Occipital lobe (tissue), 1 donor: ENCODE measurements at regions not wholly inside any gene's neighbourhood (a gene's known extent, or its start where the extent isn't known, plus 50 kb on each side); places are given as distances from the start of the nearest gene placed in this dataset.

Source experiments
- DNase-seq: peaks from one replicate; lab custom pipeline; 2025; lab: John Stamatoyannopoulos, UW

DNA sequence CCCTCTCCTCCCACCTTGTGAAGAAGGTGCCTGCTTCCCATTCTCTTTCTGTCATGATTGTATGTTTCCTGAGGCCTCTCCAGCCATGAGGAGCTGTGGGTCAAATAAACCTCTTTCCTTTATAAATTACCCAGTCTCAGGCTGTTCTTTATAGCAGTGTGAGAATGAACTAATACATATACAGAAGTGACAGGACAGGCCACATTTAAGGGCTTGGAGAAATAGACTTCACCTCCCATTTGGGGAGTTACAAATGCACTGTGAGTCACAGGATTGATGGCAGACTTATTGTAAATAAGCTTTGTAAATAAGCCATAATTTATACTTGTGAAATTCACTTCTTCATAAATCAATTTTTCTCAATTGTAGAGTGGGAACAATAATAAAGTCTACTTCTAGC is 543.3 kb downstream of the LRRIQ3 start:
- no peak for DNase-seq

DNA sequence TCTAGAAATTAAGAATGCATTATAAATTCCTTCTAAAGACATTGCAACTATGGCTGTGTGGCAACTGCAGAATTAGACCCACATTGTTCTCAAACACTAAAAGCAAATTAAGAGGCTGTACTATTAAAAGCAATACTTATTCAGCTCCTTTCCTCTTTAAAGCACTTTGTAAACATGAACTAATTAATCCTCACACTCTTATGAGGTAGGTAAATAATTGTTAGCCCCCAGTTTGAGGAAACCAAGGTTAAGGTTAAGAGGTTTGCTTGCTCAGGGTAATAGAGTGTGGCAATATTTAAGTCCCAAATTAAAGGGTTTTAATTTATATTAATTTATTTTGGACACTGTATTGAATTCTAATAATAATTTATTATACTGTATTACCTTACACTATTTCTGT is 553.8 kb downstream of the LRRIQ3 start:
- no peak for DNase-seq

DNA sequence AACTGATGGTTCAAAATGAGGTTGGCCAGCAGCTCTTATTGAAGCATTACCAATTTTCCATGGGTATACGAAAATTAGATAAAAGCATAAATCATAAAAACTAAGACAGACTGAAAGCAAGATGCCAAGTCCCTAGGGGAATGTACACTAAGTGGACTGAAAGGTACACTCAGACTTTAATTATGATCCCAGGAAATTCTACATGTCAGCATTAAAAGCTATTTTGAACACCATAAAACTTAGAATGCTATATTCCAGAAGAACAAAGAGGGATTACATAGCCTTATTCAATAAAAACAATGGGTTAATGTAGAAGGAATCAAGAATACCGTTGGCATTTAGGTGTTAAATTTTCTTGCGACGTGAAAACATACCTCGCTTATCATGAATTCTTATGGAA is 558.5 kb downstream of the LRRIQ3 start:
- no peak for DNase-seq

DNA sequence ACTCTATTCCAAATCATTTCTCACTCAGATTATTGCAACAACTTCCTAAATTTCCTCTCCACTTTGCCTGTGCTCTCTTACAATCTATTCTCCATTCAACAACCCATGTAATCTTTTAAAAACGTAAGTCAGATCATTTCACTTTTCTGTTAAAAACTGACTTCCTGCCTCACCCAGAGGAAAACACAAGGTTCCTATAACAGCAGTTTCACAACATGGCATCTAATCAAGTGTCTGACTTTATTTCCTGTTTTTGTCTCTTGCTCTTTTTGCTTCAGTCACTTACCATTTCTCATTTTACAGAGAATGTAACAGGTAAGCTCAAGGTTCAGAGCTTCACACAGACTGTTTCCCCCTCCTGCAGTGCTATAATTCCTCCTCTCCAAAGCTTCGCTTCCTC is 560.7 kb downstream of the LRRIQ3 start:
- no peak for DNase-seq

DNA sequence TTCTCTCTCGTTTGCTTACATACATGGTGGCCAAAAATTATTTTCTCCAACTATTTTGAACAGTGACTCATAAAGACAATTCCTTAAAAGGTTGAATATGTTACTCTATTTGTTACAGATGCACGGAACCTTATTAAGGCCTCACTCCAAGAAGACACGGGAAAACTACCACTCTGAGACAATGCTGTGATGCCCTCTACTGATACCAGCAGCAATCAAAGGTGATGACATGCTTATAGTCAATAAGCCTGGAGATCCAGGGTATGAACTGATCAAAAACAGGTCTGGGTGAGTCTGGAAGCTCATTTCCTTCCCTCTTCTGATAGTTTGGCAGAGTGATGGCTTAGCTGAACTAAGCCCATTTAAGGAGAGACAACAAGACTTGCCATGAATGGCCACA is 563.0 kb downstream of the LRRIQ3 start:
- no peak for DNase-seq

DNA sequence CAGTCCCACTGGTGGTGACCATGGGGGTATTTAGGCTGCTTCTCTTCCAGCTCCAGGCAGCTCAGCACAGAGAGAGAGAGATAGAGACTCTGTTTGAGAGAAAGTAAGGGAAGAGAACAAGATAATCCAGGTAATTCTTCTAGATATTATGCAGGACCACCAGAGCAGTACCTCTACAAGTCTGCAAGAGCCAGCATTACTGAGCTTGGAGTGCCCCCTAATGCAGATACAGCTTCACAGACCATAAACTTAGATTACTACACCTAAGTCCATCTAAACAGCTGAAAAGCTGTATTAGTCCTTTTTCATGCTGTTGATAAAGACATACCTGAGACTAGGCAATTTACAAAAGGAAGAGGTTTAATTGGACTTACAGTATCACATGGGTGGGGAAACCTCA is 570.3 kb downstream of the LRRIQ3 start:
- no peak for DNase-seq

DNA sequence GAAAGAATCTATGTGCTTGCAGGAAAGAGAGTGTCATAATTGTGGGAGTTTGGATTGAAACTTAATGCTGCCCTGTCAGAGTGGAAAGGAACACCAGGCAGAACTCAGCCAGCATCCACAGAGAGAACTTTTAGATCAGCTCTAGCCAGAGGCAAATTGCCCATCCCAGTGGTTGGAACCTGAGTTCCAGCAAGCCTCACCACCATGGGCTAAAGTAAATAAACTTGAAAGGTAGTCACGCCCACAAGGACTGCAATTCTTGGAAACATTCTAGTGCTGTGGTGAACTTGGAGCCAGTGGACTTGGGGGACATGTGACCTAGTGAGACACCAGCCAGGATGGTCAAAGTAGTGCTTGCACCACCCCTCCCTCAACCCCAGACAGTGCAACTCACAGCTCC is 571.6 kb downstream of the LRRIQ3 start:
- no peak for DNase-seq

DNA sequence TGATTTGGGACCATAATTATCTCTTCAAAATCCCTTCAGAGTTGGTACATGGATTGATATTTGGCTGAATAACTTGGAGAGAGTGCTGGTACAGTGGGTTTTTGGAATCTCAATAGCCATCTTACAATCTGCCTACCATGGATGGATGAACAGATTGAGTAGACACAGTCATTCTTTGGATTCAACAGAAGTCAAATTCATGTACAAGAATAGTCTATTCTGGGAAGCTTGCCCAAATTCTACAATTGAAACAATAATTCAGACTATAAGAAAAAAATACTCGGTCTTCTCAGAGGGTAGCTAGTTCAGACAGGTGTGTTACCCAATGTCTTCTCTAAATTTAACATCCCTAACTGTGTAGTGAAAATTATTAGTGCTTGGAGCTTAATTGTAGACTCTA is 574.0 kb downstream of the LRRIQ3 start:
- no peak for DNase-seq

DNA sequence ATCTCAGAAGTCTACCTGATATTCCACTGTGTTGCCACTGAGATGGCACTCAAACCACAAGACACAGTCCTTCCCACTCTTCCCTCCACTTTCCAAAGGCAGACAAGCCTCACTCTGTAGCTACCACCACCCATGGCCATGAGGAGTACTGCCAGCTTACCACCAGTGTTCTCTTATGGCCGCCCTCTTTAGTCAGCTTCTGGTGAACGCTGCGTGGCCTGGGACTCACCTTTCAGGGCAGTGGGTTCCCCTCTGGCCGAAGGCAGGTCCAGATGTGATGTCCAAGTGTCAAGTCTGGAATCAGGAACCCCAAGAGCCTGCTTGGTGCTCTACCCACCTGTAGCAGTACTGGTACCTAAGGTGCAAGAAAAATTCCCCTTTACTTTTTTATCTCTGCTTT is 580.8 kb downstream of the LRRIQ3 start:
- DNase-seq, result no peak

DNA sequence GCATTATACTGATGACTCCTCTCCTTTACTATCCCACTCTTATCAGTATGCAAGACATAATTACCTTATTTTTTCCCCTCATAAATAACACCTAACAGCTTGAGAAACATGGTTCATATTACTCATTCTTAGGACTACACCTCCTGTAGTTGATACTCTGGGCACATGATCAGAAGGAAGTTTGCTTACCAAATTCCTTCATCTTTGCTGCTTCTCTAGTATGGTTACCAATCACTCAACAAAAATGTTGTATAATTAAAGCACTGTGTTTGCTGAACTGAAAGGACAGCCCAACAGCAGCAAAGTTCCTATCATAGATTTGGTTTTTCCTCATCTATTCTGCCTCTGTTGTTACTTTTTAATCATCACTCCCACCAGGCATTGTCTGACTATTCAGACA is 586.3 kb downstream of the LRRIQ3 start:
- DNase-seq, result no peak

DNA sequence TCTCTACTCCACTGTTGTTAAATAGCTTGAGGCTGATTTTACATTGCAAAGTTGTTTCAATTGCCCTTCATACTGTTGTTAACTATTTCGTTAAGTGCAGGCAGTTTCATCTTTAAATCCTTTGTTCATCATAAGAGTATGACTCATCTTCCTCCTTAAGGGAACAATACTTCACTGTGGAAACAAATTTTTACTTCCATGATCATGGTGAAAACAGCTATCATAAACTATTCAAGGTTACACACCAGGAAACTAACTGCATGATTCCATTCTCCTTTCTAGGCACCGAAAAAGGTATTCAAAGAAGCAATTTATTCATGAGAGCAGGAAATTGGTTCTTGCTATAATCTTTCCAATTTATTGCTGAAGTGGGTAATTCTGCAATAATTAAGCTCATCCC is 593.2 kb downstream of the LRRIQ3 start:
- DNase-seq, result no peak

DNA sequence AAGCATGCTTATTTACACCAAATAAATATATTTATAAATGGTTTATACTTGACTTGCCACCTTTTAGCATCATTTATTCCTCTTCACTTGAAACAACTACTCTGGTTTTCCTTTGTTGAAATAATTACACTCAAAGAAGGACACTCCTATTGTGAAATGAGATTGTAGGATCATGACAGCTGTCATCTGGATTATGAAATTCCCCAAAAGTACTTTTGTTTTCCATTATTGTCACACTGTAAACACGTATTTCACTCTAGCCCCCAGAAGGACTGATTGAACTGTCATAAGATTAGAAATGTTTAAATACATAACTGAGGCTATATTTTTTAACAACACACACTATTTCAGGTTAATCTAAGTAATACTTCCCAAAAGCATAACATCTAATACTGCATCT is 593.8 kb downstream of the LRRIQ3 start:
- no peak for DNase-seq

DNA sequence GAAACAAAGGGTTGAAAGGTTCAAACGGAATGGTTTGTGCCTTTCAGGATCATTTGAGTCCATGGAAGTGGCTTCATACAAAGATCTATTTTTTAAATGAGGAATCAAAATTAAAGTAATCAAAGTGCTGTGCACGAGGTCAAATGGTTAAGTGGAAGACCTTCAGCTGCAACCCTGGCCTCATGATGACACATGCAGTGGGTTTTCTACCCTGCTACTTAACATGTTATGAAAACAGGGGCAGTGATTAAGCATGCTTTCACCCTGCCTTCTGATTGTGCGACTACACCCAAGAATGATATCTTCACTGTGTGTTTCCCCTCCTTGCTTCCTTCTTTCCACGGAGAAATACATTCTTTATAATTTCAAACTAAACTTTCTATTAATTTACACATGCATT is 604.2 kb downstream of the LRRIQ3 start:
- no peak for DNase-seq

DNA sequence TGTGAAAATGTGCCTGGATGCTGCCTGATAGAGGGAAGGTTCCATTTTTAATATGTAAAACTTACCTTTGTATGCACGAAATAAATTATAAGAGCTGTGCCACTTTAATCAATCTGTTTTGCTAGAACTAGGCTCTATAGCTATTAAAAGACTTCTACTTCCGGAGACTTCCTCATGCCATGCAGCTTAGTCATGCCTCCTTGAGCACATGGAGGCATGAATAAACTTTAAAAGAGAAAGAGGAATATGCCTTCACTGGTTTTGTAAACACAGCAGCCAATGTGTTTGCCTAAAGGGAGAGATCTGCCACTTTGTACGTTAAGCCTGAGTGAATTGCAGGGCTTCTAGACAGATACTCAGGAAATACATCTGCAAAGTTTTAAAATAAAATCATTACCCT is 604.6 kb downstream of the LRRIQ3 start:
- DNase-seq, result no peak

DNA sequence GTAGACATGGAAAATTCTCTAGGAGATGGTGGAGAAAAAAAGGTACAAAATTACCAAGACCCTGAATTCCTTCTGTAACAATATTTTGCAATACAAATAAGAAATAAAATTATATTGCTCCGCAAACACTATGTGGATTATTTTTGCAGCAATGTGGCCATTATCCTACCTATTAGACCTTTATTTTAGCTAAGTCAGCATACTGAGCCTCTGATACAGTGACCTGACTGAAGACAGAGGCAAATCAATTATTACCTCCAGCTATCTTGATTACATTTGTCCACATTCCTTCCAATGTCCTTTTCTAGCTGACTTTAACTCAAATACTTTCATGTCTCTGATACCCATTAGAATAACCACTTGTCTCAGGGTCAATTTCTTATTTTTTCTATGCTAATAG is 610.9 kb downstream of the LRRIQ3 start:
- DNase-seq, result no peak

DNA sequence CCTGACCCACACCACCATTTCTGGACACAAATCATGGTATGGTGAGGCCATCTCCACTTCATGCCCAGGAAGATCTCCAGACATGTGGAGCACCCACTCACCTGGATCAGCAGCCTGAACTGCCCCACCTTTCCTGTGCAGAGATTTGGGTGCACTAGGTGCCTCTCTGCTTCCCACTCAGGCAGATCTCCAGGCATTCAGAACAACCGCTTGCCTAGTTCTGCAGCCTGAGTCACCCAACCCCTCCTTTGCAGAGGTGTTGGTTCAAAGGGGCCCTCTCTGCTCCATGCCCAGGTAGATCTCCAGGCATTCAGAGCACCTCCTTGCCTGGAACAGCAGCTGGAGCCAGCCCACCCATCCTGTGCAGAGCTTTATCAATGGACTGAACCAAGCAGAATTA is 620.8 kb downstream of the LRRIQ3 start:
- no peak for DNase-seq

DNA sequence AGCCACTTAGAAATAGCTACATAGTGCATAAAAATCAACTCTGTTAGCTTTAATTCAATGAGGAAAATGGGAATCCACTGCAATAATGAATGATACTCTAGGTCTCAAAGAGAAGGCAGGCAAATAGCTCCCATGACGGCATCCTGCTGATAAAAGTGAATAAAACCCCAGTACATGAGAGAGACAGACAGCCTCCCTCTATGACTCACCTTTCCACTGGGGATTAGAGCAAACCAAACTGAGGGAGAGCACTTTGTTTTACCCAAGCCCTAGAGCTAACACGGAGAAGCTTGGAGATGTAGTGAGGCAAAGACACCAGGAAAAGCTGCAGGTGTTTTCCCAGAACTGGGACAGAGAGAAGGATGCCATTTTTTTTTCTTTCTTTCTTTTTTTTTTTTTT is 621.9 kb downstream of the LRRIQ3 start:
- DNase-seq, result no peak

DNA sequence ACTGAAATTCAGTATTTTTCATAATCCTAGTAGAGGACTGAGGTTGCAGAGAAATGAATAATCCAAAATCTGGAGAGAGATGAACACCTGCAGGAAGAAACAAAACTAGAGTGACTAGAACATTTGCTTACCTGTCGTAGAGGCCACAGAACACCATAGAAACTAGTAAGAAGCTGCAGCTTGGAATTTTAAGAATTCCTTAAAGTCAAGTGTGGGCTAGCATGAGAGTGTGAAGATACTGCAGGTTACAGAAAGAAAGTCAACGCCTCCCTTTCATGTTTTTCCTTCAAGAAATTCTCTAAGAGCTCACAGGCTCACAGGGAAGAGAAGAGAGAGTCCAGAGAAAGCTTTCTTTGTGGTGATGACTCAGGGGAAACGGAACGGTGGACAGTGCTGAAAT is 633.7 kb downstream of the LRRIQ3 start:
- no peak for DNase-seq

DNA sequence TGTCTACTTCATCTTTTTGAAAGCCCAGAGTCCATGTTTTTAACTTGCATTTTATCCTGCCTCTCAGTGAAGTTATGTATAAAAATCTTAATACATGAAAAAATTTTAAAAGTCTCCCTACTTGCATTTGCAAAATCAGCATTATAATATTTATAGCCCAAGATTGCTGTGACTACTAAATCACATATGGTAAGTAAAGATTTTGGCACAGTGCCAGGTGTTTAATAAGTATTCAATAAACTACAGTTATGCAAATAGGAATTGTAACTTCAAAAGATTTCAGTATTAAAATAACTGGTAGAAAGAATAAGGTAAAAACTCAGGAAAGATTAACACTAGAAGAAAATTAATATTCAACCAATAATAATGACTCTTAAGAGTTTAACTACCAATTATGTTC is 641.7 kb downstream of the LRRIQ3 start:
- no peak for DNase-seq

DNA sequence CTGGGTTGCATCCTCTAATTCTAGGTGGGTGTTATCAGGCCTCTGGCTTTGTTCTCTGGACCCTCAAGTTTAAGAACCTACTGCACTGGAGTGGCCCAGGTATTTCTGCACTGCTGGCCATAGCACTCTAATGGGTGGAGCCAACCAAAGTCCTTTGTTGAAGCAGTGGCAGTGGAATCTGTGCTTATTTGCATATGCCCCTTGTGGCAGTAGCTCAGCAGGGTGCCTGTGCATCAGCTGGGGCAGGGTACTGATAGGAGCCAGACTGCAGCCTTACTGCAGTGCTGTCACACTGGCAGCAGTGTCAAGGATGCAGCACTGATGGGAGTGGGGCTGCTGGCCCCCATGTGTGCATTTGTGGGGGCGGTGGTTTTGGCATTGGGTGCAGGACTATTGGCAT is 660.6 kb downstream of the LRRIQ3 start:
- DNase-seq, result no peak

DNA sequence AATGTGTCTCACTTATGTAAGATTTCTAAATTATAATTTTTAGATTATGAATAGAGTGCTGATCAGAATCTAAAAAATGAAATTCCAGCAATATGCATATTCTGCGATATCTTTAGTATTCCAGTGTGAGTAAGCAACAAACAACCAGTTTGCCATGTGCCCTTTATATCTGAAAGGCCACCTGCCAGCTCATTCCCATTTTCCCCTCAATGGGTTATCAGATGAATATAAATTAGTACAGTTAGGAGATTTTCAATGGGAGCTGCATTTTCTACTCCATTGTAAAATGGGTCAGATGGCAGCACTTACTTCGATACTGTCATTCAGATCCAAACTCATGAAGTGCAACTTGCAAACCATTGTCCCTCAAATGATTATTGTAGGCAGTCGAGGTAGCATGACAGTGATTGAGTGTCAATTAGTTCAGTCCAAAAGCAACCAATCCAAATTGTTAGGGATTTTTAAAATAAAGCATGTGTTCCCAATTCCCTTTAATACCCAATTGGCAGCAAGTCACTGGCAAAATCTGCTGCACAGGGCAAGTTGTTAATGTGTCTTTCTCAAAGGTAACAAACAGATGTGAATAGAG is 680.3 kb downstream of the LRRIQ3 start:
- DNase-seq, result no peak

DNA sequence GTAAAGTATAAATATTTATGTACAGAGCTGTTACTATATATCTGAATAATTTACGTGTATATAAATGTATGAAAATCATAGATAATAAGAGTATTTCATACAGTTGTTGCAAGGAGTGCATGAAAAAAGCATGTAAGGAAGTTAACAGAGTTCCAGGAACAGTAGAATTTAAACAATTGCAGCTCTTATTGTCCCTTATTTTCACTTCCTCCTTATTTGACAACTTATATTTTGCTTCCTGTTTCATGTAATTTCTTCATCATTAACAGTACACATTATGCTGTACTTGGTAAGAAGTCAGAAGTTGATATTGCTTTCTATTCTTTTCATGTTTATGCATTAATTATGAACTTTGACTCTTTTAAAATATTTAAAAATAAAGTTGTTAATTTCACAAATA is 681.5 kb downstream of the LRRIQ3 start:
- no peak for DNase-seq

DNA sequence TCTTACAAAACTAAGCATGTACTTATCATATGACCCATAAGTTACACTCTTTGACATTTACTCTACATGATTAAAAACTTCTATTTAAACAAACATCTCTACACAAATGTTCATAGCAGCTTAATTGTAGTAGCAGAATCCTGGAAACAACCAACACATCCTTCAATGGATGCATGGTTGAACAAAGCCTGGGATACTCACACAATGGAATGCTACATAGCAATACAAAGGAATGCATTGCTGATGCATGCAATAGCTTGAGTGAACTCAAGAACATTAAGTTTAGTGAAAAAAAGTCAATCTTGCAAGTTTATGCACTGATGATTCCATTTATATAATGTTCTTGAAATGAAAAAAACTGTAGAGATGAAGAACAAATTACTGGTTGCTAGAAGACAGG is 686.9 kb downstream of the LRRIQ3 start:
- DNase-seq, result no peak

DNA sequence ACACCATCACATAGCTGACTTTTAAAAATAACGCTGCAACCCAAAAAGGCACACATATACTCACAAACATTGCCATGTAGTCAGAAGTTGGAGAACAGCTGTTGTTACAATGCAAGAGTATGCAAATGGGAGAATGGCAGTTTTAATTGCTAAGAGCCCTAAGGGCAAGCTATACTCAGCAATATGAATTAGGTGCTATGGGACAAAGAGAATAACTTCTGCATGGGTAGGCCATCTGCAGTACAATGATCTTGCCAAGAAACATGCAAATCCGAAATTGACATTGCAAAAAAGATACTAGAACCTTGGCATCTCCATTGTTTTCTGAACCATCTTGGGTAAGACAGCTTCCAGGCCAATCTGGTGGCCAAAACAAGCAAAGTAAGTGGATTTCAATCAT is 697.8 kb downstream of the LRRIQ3 start:
- no peak for DNase-seq

DNA sequence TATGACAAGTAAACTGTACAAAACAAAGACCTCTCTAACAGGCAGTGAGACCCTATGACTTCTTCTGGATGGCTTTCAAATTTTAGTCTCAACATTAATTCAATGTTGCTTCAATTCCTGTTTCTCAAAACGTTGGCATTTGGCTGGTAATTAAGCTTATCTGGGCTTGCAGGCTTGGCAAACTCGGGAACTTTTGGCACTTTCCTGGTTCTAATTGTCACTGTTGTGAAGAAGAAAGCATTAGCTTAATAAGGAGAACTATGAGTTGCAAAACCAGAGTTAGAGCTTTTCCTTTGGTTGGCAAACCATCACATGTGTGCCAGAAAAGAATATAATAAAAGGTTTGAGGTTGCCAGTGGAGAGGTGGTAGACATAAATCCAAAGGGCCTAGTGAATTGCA is 698.3 kb downstream of the LRRIQ3 start:
- no peak for DNase-seq
